Activated B cell treated with CpG ODN at 0.5 μM for 24 hours (primary cell): ENCODE measurements at regions not wholly inside any gene's neighbourhood (a gene's known extent, or its start where the extent isn't known, plus 50 kb on each side); places are given as distances from the start of the nearest gene placed in this dataset.

Experiments
- ATAC-seq: fragments of 200-7000 bp; cut with Tn5 transposase; one replicate; pipeline ENCODE4 v1.10.0; 2021; ENCODE audit warnings: low read depth, mild to moderate bottlenecking, moderate library complexity
- CTCF ChIA-PET: fragments of 350-600 bp; sonication (Branson Sonifier 250); formaldehyde crosslinking; loops from one replicate; lab custom pipeline; 2021; ENCODE audit warnings: antibody characterized with exemption; lab: Charles Lee
- POLR2A ChIA-PET: fragments of 350-600 bp; sonication (Branson Sonifier 250); formaldehyde crosslinking; loops from one replicate; lab custom pipeline; 2021; ENCODE audit warnings: antibody characterized with exemption; lab: Charles Lee
- DNase-seq: peaks from one replicate; pipeline ENCODE4 v3.0.0; 2022
- H3K27ac Mint-ChIP-seq: one replicate; pipeline ENCODE4 v1.8.0; 2020; ENCODE audit warnings: mixed read lengths
- H3K27me3 Mint-ChIP-seq: one replicate; pipeline ENCODE4 v1.8.0; 2021; ENCODE audit warnings: mixed read lengths
- H3K36me3 Mint-ChIP-seq: one replicate; pipeline ENCODE4 v1.8.0; 2021; ENCODE audit warnings: low read depth, mixed read lengths
- H3K4me1 Mint-ChIP-seq: one replicate; pipeline ENCODE4 v1.8.0; 2021; ENCODE audit warnings: mixed read lengths
- H3K4me3 Mint-ChIP-seq: one replicate; pipeline ENCODE4 v1.8.0; 2020; ENCODE audit warnings: mild to moderate bottlenecking, mixed read lengths
- H3K9me3 Mint-ChIP-seq: one replicate; pipeline ENCODE4 v1.8.0; 2020; ENCODE audit warnings: mixed read lengths
- intact Hi-C: fragments of 100-400 bp; cut with micrococcal nuclease; formaldehyde crosslinking; loops from one replicate; pipeline ENCODE4 v1.15.1; 2024
- TF ChIP-seq, protein P1 (sequence below): fragments of 200-600 bp; IDR thresholded peaks from one replicate; pipeline ENCODE4 v1.8.0; 2022; ENCODE audit warnings: antibody characterized with exemption, mild to moderate bottlenecking

DNA sequence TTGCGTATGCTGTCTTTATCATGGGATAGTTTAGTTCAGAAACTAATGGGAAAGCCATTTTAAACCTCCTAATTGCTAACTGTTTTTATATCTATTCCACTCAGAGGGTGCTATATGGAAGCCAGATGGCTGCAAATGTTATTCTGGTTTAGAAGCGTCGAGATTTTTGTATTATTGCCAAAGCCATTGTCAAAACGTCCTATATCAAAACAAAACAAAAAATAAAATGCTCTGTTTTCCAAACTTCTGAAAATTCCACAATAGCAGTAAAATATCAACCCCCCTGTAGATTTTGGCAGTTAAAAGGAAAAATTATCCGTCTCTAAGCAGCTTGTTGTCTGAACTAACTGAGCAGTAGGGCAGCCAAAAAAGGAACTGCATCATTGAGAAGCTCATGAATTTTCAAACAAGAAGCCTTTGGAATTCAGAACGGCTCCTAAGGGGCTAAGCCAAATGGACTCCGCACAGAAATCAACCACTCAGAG, 195.4 kb upstream of the CWC22 start:
- ChIA-PET POLR2A (no interaction called here), CTCF (no interaction called here)
- Mint-ChIP-seq H3K4me1 (no peaks in the 10 kb centered on the region), H3K27ac (no peak overlapping the region), H3K27me3 (no peaks in the 10 kb centered on the region), H3K36me3 (no peaks in the 10 kb centered on the region), H3K9me3 (no peaks in the 10 kb centered on the region), H3K4me3 (no peak overlapping the region)
- TF ChIP-seq, protein P1, sequence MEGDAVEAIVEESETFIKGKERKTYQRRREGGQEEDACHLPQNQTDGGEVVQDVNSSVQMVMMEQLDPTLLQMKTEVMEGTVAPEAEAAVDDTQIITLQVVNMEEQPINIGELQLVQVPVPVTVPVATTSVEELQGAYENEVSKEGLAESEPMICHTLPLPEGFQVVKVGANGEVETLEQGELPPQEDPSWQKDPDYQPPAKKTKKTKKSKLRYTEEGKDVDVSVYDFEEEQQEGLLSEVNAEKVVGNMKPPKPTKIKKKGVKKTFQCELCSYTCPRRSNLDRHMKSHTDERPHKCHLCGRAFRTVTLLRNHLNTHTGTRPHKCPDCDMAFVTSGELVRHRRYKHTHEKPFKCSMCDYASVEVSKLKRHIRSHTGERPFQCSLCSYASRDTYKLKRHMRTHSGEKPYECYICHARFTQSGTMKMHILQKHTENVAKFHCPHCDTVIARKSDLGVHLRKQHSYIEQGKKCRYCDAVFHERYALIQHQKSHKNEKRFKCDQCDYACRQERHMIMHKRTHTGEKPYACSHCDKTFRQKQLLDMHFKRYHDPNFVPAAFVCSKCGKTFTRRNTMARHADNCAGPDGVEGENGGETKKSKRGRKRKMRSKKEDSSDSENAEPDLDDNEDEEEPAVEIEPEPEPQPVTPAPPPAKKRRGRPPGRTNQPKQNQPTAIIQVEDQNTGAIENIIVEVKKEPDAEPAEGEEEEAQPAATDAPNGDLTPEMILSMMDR = no peak
- DNase-seq (no peak), ATAC-seq (no peak)
- intact Hi-C loops = no loop called here

DNA sequence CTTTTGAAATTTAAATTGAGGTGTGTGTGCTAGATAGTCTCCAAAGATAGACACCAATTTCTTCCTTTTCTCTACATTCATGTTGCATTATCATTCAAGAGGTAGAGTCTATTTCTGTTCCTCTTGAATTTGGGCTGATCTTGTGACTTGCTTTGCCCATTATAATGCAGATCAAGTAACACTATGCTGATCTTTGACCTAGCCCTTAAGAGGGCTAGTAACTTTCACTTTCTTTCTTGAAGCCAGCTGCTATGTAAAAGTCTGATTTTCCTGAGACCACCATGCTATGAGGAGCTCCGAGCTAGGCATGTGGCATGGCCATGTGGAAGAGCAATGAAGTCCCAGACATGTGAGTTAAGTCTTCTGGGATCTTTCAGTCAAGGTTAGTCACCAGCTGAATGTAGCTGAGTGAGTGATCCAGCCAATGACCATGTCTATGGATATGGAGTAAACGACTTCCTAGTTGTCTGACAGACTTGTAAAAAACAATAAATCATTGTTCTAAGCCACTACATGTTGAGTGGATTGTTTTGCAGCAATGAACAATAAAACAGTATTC, 189.4 kb upstream of the CWC22 start:
- intact Hi-C loops = no loop called here
- CTCF ChIA-PET = no interaction called here
- no peak for ATAC-seq
- no peak for DNase-seq
- Mint-ChIP-seq H3K4me3 (no peak overlapping the region), H3K27me3 (peaks cover 3% of the 10 kb centered on the region), H3K4me1 (peaks cover 3% of the 10 kb centered on the region), H3K9me3 (no peaks in the 10 kb centered on the region), H3K27ac (no peak overlapping the region), H3K36me3 (no peaks in the 10 kb centered on the region)
- POLR2A ChIA-PET = no interaction called here
- TF ChIP-seq, protein P1 = no peak

DNA sequence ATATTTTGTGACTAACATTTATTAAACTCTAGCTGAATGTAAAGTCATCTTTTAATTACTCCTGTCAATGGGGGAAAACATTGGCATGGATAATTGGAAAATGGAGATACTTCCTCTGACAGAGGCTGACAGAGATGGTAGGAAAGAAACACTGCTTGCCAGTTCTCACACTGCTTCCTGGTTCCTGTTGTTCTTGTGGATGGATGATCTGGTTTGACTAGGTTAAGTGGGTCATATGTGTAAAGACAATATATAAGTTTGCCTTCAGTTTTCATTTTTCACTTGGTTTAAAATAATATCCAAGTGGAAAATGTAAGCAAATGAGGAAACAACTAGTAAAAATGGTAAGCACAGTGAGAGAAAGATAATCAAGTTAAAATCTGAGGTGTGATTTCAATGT, 188.8 kb upstream of the CWC22 start:
- ChIA-PET CTCF (no interaction called here), POLR2A (no interaction called here)
- intact Hi-C loops = no loop called here
- H3K9me3 Mint-ChIP-seq = no peaks in the 10 kb centered on the region
- no peak overlapping the region for H3K27ac Mint-ChIP-seq
- no peak overlapping the region for H3K4me3 Mint-ChIP-seq
- TF ChIP-seq, protein P1 = no peak
- ATAC-seq (no peak), DNase-seq (no peak)
- H3K36me3 Mint-ChIP-seq = no peaks in the 10 kb centered on the region
- H3K27me3 Mint-ChIP-seq = peaks cover 3% of the 10 kb centered on the region
- H3K4me1 Mint-ChIP-seq = peaks cover 3% of the 10 kb centered on the region

DNA sequence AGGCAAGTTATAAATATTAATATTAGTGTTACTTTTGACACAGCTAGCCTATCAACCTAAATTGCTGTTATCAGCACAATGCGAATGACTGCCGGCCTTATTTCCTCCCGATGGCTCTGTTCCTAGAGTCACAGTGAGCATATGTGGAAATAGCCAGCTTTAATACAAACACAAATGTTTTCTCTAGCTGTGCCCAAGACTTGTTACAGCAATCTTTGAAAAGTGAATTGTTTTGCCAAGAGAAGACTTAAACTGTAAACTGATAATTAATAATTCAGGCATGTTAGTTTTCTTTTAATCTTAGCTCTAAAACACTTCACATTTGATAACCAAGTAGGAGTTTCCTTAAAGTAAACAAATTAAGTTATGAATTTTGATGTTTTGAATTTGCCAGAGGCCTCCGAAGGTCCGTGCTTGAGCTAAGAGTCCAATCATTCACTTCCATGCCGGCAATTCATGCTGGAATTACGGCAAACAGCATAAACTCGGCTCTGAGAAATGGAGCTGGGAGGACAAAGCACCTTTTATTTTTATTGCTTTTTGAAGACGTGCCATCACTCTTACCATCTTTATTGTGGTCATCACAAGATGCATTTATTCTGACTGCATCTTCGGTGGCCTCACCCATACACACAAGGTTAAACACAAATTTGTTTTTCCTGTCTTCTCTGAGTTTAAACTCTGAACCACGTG, 184.5 kb upstream of the CWC22 start:
- Mint-ChIP-seq H3K27me3 (peaks cover 3% of the 10 kb centered on the region), H3K9me3 (no peaks in the 10 kb centered on the region), H3K36me3 (no peaks in the 10 kb centered on the region), H3K4me1 (peaks cover 3% of the 10 kb centered on the region), H3K4me3 (no peak overlapping the region), H3K27ac (no peak overlapping the region)
- TF ChIP-seq, protein P1 = no peak
- no peak for ATAC-seq
- POLR2A ChIA-PET = no interaction called here
- DNase-seq = no peak
- CTCF ChIA-PET = no interaction called here
- intact Hi-C loops = no loop called here

DNA sequence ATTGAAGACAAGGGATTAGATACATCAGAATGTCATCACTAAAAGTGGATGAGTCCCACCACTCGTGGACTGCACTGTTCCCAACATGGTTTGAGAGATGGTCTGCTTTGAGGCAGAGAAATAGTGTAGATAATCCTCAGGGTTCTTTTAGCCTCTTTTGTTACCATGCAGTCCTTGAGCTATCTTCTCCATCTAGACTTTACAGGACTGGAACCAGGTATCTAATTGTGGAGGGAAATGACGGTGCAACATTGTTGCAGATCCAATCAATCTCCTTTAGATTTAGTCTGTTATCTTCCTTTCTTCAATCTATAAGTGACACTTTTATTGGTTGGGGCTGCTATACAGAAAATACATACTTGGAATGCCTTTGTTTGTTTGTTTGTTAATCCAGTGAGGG, 183.8 kb upstream of the CWC22 start:
- no peak for ATAC-seq
- TF ChIP-seq, protein P1 = no peak
- Mint-ChIP-seq H3K27me3 (no peaks in the 10 kb centered on the region), H3K27ac (no peak overlapping the region), H3K4me3 (no peak overlapping the region), H3K36me3 (no peaks in the 10 kb centered on the region), H3K4me1 (no peaks in the 10 kb centered on the region), H3K9me3 (no peaks in the 10 kb centered on the region)
- POLR2A ChIA-PET = no interaction called here
- CTCF ChIA-PET = no interaction called here
- intact Hi-C loops = no loop called here
- no peak for DNase-seq
